HG03565 (cell line): ENCODE measurements at regions not wholly inside any gene's neighbourhood (a gene's known extent, or its start where the extent isn't known, plus 50 kb on each side); places are given as distances from the start of the nearest gene placed in this dataset.
"Not testable (repeated sequence)": the region's sequence is repeated elsewhere in the genome, so short reads cannot be mapped to it uniquely, and the experiment has no call there.

Source experiments
- ATAC-seq: cut with Tn5 transposase; IDR thresholded peaks from one replicate; pipeline ENCODE4 v1.9.1; 2021; ENCODE audit warnings: mild to moderate bottlenecking, moderate library complexity; ENCODE audit not compliant: unreplicated experiment

- not testable (repeated sequence) for ATAC-seq
Observed at GRCh38 chr1:214095896-214096295, 108.1 kb downstream of the PROX1 start.

- no peak for ATAC-seq
Observed at GRCh38 chr1:214101246-214101645, 113.5 kb downstream of the PROX1 start.

GRCh38 chr1:214101828-214102227 is 114.1 kb downstream of the PROX1 start:
- ATAC-seq, result no peak

GRCh38 chr1:214102907-214103306 is 115.1 kb downstream of the PROX1 start:
- no peak for ATAC-seq

- ATAC-seq, result no peak
Observed at GRCh38 chr1:214103778-214104177, 116.0 kb downstream of the PROX1 start.

GRCh38 chr1:214106375-214106774 is 118.6 kb downstream of the PROX1 start:
- ATAC-seq, result no peak

GRCh38 chr1:214107322-214108096 is 119.7 kb downstream of the PROX1 start:
- ATAC-seq, result no peak

GRCh38 chr1:214108097-214108446 is 120.3 kb downstream of the PROX1 start:
- no peak for ATAC-seq

GRCh38 chr1:214111796-214112195 is 124.0 kb downstream of the PROX1 start:
- ATAC-seq, result no peak

- ATAC-seq, result no peak
Observed at GRCh38 chr1:214116258-214116657, 128.5 kb downstream of the PROX1 start.

- no peak for ATAC-seq
Observed at GRCh38 chr1:214117780-214118179, 130.0 kb downstream of the PROX1 start.

- ATAC-seq, result no peak
Observed at GRCh38 chr1:214120191-214120590, 132.4 kb downstream of the PROX1 start.

- ATAC-seq, result no peak
Observed at GRCh38 chr1:214120951-214121350, 133.2 kb downstream of the PROX1 start.

GRCh38 chr1:214122110-214122509 is 134.3 kb downstream of the PROX1 start:
- ATAC-seq, result no peak

- ATAC-seq, result peak; percentile 61
Observed at GRCh38 chr1:214123061-214123784, 135.4 kb downstream of the PROX1 start.

- no peak for ATAC-seq
Observed at GRCh38 chr1:214124281-214124805, 136.6 kb downstream of the PROX1 start.

GRCh38 chr1:214124915-214125314 is 137.1 kb downstream of the PROX1 start:
- no peak for ATAC-seq

- no peak for ATAC-seq
Observed at GRCh38 chr1:214125819-214126218, 138.0 kb downstream of the PROX1 start.

- ATAC-seq, result no peak
Observed at GRCh38 chr1:214126697-214127146, 138.9 kb downstream of the PROX1 start.

- ATAC-seq, result no peak
Observed at GRCh38 chr1:214127705-214128104, 139.9 kb downstream of the PROX1 start.

GRCh38 chr1:214135886-214136285 is 145.1 kb upstream of the SMYD2 start:
- ATAC-seq, result no peak

- ATAC-seq, result no peak
Observed at GRCh38 chr1:214136324-214136919, 144.5 kb upstream of the SMYD2 start.
